HepG2 (cell line): ENCODE measurements at regions not wholly inside any gene's neighbourhood (a gene's known extent, or its start where the extent isn't known, plus 50 kb on each side); places are given as distances from the start of the nearest gene placed in this dataset.

ENCODE experiments used
- ARNT2 ChIP-seq: sonication (generic); formaldehyde crosslinking; IDR thresholded peaks from 2 replicates; pipeline ENCODE4 v1.8.0; 2022; ENCODE audit warnings: mild to moderate bottlenecking, low read depth, missing genetic modification reagents, moderate library complexity
- RARA ChIP-seq: IDR thresholded peaks from 2 replicates; pipeline ENCODE4 v1.6.1; 2016; ENCODE audit warnings: missing genetic modification reagents, missing compliant biosample characterization
- SRSF1 ChIP-seq: fragments of 200-400 bp; formaldehyde crosslinking; optimal IDR thresholded peaks from 2 replicates; pipeline ENCODE3; 2017; ENCODE audit warnings: mild to moderate bottlenecking, low read depth, low read length, moderate library complexity
- TCF7L2 ChIP-seq: IDR thresholded peaks from 2 replicates; pipeline ENCODE4 v1.6.1; 2011; ENCODE audit warnings: mild to moderate bottlenecking, low read depth, low read length, moderate library complexity
- TGIF2 ChIP-seq: IDR thresholded peaks from 2 replicates; pipeline ENCODE4 v1.6.1; 2016; ENCODE audit warnings: control low read depth, missing compliant biosample characterization
- ZBTB40 ChIP-seq, 2 experiments: fragments of 450-650 bp in 1 of 2; sonication (generic) in 1 of 2; formaldehyde crosslinking in 1 of 2; IDR thresholded peaks; 2 replicates each; pipeline versions ENCODE4 v1.6.1 to v1.8.0; 2016 to 2022; ENCODE audit warnings: antibody characterized with exemption in 1 of 2, mild to moderate bottlenecking in 1 of 2, missing genetic modification reagents in 1 of 2
- ZIK1 ChIP-seq: sonication (generic); formaldehyde crosslinking; IDR thresholded peaks from 2 replicates; pipeline ENCODE4 v1.5.0; 2020; ENCODE audit warnings: mild to moderate bottlenecking, low read depth, missing genetic modification reagents, borderline replicate concordance
- ZNF577 ChIP-seq: sonication (generic); formaldehyde crosslinking; IDR thresholded peaks from 2 replicates; pipeline ENCODE4 v1.4.0; 2020; ENCODE audit warnings: mild to moderate bottlenecking, low read depth, missing genetic modification reagents, borderline replicate concordance
- ZNF737 ChIP-seq: sonication (generic); formaldehyde crosslinking; IDR thresholded peaks from 2 replicates; pipeline ENCODE4 v1.5.0; 2020; ENCODE audit warnings: missing genetic modification reagents, mild to moderate bottlenecking, borderline replicate concordance

- TF ChIP-seq ZBTB40 (IDR thresholded peaks at IDR 0.05) (no peak), ZBTB40 (CRISPR knock-in tag; IDR thresholded peaks at IDR 0.05) (no peak), ARNT2 (CRISPR knock-in tag) (no peak), RARA (CRISPR knock-in tag) (no peak), SRSF1 (no peak), ZNF577 (no peak), ZNF737 (CRISPR knock-in tag) (no peak), ZIK1 (no peak), TGIF2 (CRISPR knock-in tag) (no peak), TCF7L2 (no peak)
Observed at GRCh38 chr4:136920092-136920881, 612.0 kb downstream of the PCDH18 start (continued).
